GM18508 (cell line): ENCODE measurements at regions not wholly inside any gene's neighbourhood (a gene's known extent, or its start where the extent isn't known, plus 50 kb on each side); places are given as distances from the start of the nearest gene placed in this dataset.
A peak's percentile ranks its signal among the peaks of the same experiment; 100 is the strongest.

Source experiments
- ATAC-seq: cut with Tn5 transposase; IDR thresholded peaks from one replicate; pipeline ENCODE4 v1.9.1; 2021; ENCODE audit warnings: moderate number of reproducible peaks; ENCODE audit not compliant: insufficient read depth, unreplicated experiment

DNA sequence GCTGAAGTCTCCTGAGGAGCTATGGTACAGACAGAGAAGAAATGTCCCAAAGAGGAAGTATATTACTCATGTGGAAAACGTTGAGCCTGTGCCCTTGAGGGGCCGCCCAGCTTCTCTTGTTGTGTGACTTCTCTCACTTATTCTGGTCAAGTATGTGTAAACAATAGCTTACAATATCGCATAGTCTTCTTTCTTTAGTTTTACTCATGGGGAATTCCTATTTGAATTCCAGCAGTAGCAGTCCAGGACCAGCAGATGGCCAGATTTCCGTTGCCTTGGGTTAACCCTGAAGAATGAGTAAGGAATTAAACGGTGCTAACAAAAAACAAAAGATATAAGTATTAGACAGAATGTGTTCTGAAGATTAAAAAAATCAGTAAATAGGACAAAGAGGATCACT is 522.0 kb upstream of the GJE1 start:
- no peak for ATAC-seq

DNA sequence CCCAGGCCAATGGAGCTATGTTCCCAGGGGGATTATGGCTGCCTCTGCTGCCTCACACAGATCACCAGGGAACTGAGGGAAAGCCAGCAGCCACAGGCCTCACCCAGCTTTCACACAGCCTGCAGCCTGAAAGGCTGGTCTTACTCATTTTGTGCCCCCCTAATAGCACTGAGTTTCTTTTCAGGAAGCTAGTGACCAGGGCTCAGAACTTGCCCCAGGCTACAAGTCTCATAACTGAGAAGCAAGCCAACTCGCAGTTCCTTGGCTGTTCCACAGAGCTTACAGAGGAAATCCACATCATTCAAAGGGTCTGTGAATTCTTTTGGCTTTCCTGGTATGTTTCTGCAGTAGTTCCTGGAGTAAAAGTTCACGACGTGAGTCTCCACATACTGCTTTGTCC is 524.8 kb upstream of the GJE1 start:
- ATAC-seq = no peak

DNA sequence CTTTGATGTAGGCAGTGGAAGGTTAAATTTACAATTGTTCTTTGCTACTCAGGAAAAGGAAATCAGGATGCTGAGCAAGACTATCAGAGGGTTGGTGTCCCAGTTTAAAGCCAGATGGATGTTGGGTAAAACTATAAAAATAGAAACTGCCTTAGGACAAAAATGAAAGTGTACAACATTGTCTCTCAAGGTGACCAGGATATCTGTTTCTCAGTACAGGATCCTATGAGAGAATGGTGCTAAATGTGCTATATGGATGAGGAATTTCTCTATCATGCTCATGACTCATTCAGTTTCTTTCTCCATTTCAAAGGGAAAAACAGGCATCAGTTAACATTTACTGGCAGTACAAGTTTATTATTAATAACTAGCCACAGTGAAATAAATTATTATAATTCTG is 534.2 kb upstream of the GJE1 start:
- no peak for ATAC-seq

DNA sequence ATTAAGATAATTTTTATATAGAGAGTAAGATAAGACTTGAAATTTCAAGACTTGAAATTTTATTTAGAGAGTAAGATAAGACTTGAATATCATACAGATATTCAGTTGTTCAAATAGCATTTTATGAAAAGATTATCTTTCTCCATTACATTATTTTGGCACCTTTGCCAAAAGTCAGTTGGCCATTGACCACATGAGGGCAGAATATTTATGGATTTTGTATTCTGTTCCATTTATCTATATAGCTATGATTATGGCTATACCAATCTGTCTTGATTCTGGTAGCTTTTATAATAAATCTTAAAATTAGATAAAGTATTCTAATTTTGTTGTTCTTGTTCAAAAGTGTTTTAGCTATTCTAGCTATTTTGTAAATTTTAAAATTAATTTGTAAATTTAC is 537.9 kb upstream of the GJE1 start:
- no peak for ATAC-seq

DNA sequence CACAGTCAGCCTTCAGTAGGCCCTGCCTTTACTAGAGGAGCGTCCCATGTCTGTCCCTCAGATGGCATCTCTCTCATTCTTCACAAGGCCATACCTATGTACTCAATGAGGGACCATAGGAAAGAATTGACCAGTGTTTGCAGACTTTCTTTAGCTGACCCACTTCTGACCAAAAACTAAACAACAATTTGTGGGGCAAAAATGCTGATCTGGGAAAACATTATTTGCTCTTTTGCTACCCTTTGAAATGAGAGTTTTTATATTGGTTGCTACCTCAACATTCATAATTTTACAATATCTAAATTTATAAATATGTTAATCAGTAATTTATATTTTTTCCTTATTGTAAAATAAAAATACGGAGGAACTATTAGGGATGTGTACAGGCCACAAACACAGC is 539.4 kb upstream of the GJE1 start:
- no peak for ATAC-seq

DNA sequence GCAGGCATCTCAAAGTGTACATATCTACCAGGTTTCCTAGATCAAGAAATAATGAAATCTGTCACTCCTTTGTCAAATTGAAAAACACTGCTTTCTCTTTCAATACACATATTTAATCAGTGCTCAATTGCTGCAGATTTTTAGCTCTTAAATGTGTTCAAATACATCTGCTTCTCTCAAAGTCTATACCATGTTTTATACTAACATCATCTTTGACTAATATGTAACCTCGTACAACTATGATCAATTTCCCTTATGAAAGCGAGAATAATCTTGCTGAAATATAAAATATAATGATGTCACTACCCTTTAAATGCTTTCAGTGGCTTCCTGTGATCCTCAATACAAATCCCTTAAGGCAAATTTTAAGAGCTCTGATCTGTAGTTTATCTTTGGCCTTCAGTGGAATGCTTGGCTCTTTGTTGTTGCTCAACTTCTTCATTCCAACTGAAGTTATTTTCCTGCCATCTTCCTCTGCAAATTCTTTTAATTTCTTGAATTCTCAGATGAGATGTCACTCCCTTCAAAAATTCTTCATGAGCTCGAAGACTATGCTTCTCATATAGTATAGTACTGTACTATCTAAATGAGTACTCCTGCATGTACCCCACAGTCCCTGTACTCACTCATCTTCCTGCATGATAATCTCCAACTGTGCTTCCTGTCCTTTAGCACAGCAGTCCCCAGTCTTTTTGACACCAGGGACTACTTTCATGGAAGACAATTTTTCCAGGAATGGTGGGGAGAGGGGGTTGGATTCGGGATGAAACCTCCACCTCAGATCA is 545.1 kb upstream of the GJE1 start:
- ATAC-seq = no peak

DNA sequence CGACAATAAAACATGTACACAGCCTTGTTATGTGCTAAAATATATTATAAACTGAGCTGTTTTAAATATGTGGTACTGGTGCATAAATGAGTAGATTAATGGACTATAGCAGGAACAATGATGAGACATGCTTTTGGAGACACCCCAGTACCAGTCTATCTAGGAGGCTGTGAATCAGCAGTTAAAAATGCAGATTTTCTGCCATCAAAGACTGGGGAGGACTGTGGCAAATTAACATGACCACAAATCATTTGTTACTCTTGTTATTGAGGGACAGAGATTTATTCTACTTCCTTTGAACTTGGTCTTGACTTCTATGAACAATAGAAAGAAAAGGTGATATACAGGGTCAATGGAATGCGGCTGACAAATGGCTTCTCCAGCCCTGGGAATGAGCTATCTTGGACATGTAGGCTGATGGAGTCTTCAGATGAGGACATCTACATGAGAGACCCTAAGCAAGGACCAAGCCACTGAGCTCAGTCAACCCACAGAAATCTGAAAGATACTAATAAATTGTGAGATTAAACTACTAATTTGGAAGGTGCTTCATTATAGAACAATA is 551.7 kb upstream of the GJE1 start:
- ATAC-seq = no peak

DNA sequence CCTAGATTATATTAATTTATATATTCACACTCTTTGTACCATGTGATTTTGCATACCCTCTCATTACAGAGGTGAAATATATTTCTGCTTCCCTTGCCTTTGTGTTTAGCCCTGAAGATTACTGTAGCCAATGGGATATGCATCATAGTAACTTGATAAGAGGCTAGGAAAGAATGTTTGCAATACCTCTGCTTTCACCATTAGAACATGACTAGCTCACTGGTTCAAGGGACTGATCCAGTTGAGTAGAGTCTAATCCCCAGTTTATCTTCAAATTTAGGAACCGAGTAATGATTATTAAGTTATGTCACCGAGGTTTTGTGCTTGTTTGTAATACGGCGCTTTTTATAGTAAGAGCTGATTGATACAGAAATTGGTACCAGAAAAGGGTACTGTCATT is 552.6 kb upstream of the GJE1 start:
- ATAC-seq = no peak

DNA sequence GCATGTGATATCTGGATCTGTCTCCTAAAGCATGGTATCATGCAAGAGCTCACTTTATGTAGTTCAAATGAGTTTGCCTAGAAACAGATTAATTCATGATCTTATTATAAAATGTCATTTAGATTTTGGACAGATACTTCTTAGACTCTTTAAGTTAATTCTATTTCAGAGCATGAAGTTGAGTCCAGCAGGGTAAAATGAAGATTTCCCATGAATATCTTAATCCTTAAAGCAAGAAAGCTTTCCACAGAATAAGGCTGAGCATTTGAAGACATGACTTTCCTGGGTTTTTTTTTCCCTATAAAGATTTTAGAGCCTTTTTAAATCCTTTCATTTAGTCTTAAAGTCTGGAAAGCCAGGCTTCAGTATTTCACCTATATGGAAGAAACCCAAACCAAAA is 556.0 kb upstream of the GJE1 start:
- no peak for ATAC-seq

DNA sequence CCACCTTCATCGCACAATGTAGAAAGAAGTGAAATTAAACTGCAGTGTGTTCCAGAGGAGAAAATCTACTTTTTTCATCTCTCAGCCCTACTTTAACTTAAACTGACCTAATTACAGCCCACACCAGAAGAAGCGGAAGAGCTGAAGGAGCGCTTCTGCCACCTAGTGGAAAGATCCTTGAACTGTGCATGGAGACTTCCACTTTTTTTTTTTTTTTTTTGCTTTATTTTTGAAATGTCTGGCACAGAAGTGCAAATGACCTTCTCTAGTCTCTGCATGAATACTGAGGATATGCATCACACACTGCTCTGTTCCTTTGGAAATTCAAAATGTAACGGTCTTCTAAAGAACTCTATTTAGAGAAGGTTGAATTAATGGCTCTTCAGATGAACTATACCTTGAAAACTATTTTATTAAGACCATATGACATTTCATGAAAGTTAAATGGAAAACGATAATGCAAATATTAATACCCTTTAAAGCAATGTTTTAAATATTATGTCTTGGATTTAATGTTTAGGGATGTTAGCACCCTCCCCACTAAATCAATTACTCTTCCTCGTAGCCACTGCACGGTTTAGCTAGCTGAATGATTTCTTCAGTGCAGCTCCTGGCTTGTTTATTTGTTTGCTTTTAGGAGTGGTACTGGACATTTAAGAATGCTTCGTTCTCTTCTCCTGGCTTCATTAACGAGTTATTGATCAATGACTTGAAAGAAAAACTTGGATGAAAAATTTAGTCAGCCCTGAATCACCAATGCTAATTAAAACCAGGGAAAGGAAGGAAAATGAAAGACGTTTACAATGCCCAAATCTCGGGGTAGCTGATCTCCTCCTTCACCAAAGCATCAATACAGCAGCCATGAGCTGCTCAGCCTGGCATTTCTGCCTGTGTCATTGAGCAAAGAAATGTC is 569.6 kb upstream of the GJE1 start:
- ATAC-seq = peak; percentile 81

DNA sequence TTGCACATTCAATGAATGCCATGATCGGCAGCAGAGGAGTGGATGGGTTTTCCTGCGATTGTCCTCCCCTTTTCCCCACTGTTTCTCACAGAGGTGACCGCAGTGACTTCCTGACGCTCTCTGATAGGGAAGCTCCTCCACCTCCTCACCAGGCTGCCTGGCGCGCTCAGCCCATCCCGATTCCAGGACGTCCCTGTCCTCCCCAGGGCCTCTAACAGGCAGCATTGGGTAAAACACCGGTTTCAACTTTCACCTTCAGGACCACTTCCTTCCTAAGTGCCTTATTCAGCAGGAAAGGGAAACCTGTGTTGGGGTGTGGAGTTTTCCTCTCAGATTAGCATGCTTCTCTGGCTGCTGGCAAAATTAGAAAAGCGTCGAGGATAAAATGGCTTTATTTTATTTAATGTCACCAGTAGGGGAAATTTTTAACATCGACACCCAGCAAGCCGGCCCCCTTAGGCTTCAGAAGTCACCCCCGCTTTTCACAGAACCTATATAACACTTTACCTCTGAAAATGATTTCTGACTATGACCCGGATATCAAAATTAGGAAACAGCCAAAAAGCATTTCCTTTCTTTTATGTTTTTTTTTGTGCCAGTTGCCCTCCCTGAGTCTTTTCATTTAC is 570.4 kb upstream of the GJE1 start:
- ATAC-seq = peak; percentile 15

DNA sequence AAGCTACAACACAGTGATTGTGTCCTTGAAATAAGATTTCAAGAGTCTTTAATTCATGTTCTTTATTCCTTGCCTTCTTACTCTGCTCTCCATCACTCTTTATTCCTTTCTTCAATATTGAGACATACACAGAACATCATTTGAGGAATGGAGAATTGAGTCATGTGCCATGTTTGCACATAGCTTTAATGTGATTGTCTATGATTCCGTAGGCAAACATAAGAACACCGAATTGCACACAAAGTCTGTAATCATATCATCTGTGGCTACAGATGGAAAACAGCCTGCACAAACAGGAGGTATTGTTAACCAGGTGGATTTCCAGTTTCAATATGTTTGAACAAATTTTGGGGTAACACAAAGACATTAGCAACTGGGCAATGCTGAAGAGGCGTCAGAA is 571.6 kb upstream of the GJE1 start:
- no peak for ATAC-seq

DNA sequence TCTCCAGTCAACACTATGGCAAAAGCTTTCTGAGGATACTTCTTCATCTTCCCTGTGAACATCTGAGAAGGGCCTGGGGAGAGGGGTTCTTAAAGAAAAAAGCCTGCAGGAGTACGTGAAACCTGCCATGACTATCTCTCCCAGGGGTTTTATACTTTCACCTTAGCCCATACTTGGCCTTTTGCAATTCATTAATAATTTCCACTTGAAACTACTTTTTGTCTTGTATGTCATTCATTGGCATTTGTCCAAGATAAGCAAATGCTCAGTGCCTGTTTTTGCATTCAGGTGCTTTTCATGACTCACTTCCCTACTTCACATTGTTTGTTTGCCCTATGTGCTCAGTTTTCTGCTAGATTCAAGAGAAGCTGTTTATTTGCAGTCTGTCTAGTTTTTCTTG is 580.3 kb upstream of the GJE1 start:
- peak; percentile 63 for ATAC-seq

DNA sequence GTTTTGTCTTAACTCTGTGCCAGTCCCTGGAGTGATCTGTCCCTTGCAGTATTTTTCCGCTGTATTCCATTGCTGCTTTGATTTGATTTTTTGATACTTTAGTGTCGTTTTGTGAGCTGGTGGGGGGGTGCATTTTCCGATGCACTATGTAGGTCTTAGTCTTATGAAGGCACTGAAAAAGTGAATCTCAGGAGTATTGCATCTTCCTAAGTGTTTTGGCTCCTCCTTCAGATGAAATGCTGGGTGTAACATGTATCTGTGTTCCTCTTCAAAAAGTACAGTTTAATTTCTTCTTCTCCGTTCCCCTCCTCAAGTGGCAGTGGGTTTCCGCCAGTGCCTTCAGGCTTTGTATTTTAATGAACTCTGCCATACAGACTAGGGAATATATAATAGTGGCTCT is 580.7 kb upstream of the GJE1 start:
- no peak for ATAC-seq

DNA sequence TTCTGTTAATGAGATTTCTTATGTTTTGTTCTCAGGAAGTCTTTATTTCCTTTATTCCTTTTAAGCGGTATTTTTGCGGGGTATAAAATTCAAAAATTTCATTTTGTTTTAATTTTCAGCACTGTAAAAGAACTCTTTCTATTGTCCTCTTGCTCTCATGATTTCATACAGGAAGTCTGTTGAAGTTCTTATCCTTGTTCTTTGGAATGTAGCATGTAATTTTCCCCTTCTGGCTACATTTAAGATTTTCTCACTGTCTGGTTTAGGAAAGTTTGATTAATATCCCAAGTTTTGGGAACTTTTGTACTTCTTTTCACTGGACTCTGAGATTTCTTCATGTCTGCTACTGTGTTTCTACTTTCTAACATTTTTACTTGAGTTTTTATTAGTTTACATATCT is 581.4 kb upstream of the GJE1 start:
- no peak for ATAC-seq

DNA sequence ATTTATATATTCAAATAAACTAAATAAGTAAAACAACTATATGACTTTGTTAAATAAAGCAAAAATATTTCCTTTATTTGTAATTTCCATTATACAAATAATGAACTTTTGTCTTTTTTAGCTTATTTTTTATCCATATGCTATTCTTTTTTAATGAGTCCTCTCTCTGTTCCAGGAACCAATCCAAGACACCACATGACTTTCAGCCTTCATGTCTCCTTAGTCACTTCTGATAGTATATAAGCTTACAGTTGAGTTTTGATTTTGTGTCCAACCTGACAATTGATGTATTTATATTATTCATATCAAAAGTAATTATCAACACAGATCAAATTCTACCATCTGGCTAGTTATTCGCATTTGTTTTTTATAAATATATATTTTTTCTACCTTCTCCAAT is 582.3 kb upstream of the GJE1 start:
- ATAC-seq = no peak

DNA sequence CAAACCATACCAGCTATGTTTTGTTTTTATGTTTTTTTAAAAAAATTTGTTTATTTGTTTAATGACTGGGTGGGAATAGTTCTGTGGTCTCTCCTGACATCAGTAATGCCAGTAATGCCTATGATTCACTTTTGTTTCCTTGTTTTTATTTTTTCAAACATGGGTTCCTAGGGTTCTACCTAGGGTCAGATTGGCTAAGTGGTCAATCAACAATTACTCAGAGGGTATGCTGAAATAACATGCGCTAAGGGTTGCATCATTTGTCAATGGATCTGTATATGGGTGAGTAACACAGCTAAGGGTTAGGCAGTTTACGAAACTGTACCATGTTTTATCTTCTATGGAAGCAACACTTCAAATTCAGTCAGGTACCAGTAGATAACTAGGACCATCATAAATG is 583.8 kb upstream of the GJE1 start:
- no peak for ATAC-seq

DNA sequence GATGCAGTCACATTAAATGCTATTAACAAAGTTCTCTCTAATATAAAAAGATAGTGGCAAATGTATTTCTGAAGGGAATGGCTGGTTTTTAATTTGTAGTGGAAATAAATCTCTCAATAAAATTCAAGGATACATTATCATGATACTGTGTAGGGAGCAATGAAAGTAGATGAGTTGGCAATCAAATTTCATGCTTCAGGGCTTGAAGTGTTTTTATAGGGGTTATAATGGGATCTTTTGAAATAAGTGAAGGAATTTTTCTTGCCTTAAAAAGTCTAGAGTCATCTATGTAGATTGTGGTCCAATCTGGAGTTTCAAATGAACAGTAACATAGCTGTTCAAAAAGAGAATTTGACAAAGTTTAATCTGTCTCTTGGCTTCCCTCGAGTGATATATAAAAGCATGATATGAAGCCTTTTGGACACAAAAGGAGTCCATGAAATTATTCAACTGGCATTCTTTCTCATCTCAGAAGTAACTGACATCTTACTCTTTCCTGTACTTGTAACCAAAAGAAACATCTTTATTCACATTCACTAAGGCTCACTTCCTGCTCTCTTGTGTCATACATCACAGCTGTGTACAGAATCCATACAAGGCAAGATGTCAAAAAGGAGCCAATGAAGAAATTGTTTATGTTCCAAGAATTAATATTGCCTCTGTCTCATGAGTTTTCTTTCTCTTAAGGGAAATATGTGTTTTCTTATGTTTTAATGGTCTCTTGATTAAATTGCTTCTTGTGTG is 591.0 kb upstream of the GJE1 start:
- no peak for ATAC-seq

DNA sequence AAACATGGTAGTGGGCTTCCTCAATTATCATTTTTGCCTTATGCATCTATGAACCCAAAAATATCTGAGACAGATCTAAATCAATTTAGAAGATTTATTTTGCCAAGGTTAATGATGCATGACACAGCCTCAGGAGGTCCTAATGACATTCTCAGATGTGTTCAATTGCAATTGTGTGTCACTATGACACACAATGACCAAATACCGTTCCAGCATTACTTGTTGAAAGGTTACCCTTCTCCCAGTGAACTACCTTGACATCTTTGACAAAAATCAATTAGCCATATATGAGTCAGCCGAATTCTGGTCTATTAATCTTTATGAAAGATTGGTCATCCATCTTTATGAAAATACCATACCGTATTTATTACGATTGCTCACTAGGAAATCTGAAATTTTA is 592.5 kb upstream of the GJE1 start:
- ATAC-seq = no peak

DNA sequence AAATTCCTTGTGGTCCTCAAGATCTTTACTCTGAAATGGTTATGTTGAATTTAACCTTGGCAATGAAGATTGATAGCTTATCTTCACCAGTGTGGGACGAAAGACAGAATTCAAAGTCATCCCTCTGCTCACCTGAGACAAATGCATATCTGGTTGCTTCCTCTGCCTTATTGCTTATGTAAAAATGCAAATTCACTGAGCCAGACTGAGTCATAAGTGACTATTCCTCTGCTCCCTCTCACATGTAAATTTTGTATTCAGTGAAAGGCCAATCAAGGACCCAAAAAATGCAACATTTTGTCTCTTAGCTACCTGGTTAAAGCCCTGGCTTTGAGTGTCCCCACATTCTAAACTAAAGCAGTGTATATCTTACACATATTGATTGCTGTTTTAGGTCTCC is 593.1 kb upstream of the GJE1 start:
- no peak for ATAC-seq
